Fibroblast of gingiva (primary cell): ENCODE measurements at regions not wholly inside any gene's neighbourhood (a gene's known extent, or its start where the extent isn't known, plus 50 kb on each side); places are given as distances from the start of the nearest gene placed in this dataset.
"Not testable (repeated sequence)": the region's sequence is repeated elsewhere in the genome, so short reads cannot be mapped to it uniquely, and the experiment has no call there.

ENCODE experiments used
- DNase-seq: peaks from one replicate; pipeline ENCODE4 v3.0.0-alpha.2; 2011; ENCODE audit warnings: low read depth

DNA sequence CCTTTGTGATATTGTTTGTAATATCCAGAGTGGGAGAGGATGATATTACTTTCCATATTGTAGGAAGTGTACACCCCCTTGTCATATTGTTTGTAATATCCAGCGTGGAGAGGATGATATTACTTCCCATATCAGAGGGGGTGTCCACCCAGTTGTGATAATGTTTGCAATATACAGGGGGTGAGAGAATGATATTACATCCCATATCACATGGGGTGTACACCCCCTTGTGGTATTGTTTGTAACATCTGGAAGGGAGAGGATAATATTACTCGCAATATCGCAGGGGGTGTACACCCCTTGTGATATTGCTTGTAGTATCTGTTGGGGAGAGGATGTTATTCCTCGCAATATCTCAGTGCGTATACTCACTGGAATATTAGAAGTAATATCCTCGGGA, 61.5 kb downstream of the PRSS23 start:
- DNase-seq: no peak

DNA sequence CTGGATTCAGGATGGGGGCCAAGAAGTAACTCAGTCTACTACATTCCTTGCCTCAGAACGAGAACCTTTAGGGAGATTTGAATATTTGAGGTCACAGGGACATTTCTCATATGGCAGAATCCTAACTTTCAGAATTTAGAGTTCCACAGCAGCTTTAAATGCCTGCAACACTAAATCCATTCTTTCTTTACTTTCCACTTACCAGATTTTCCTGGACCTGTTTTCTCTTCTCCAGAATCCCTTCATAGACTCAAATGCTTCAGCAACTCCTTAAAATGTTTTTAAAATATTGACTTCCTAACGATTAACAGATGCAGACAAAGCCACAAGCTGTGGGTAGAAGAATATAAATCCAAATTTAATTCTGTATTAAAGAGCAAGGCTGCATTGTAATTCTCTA, 63.1 kb downstream of the PRSS23 start:
- DNase-seq: no peak

DNA sequence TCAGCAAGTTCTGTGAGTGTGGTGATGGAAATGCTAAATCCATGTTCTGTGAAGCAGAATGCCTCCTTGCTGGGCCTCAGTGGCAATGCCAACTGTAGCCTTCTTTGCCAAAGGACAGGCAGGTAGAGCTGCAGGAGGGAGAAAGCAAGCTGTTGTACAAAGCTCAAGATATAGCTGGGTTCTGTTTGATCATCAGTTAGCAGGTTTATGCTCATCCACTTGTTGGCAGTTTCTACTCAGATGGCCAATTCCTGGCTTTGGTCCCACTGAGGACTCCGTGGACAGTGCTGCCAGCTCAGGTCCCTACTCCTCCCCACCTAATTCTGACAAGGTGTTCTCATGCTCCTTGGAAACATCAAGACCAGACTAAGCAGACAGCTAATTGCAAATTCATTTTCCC, 65.1 kb downstream of the PRSS23 start:
- DNase-seq: no peak

DNA sequence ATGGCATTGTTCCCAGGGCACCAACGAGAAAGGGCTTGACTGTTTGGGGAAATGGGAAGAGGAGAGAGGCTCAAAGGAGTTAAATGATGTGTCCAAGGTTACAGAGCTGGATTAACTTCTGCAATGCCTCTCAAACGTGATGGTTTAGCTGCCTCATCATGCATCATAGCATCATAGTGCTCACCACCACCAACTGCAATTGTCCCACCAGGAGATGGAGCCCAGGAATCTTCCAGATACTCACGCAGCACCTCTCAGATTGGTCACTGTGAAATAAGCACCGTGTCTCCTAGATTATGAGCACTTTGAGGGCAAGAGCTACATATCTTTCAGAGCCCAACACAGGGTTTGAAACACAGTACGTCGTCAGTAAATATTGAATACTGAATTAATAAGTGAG, 69.2 kb downstream of the PRSS23 start:
- DNase-seq: no peak

DNA sequence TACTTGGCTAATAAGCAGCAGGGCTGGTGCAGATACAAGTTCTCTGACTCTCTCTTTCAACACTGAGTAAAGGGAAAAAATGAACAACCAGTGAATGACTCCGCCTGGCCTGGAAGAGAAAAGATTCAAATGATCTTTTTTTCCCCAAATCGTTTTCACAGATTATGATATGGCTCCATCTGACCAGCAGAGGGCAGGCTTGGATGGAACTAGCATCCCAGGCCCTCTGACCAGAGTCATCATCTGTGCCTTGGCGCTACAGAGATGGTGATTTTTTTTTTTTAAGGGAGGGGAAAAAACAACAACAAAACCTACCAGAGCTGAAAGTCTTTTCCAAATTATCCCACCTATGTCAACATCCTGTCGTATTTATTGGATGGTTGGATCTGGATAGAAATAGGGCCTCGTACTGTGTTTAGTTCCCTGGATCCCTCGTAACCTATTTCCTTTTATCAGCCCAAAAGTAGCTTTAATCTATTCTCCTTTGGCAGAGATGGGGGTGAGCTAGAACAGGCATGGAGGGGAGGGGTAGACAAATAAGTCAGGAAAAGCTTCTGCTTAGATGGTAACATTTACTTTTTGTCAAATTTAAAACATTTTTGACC, 69.7 kb downstream of the PRSS23 start:
- peak; percentile 63 for DNase-seq

DNA sequence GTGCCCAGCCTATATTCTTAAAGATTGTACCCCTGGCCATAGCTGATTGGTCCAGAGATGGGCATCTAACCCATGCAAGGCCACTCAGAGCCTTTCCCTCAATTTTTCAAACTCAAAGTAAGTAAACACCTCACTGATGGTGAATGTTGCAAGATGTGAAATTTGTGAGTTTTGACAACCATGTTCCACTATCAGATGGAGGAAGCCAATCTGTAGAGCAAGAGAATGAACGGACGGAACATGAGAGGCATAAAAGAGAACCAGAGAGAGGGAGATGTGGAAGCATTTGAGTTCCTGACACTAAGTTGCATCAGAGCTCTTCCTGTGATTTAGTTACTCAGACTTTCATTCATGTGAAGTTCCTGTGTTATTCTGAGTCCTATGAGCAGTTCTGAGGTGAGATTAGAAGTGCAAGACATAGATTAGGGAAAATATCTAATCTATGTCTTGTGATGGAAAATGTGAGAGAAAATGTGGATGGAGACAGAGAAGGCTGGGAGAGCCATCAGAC, 73.3 kb downstream of the PRSS23 start:
- DNase-seq: no peak

DNA sequence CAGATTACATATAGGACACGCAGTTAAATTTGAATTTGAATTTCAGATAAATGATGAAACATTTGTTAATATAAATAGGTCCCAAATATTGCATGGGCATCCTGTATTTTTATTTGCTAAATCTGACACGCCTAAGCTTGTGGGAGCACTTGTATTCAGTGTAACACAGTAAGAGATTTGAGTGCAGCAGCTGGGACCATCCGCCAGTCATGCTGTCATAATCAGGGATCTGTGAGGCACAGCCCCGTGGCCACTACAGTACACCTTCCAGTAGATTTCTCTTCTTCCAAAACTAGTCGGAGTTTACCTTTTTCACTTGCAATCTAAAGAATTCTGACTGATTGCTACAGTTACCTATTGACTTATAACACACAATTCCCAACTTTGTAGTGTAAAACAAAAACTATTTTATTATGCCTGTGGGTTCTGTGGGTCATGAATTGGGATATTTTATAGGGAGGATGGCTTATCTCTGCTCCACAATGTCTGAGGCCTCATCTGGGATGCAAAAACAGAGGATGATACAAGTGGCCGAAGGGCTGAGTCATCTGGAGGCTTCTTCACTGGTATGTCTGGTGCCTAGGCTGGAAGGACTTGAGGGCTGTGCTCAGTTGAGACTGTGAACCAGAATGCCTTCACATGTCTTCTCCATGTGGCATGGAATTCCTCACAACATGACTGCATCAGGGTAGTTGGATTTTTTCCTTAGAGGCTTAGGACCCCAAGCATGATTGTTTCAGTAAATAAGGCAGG, 74.1 kb downstream of the PRSS23 start:
- no peak for DNase-seq

DNA sequence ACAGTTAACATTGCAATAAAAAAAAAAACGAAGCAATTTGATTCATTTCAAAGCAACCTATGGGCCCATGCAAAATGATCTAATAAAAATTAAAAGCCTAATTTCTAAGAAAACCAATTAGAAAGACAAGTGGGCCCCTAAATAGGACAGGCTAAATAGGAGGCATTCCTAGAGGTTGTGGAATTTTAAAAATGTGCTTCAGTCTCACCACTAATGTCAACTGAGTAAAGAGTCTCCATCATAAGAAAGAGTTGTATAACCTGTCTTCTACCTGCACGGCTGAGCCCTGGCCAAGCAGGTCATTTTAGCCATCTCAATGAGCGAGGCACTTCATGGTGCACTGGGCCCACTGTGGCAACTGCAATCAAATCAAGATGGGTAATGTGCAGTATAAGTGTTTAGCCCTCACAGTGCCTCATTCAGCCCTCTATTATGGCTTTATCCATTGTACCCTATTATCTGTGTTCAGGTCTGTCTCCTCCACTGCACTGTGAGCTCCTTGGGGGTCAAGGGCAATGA, 76.4 kb downstream of the PRSS23 start:
- no peak for DNase-seq

DNA sequence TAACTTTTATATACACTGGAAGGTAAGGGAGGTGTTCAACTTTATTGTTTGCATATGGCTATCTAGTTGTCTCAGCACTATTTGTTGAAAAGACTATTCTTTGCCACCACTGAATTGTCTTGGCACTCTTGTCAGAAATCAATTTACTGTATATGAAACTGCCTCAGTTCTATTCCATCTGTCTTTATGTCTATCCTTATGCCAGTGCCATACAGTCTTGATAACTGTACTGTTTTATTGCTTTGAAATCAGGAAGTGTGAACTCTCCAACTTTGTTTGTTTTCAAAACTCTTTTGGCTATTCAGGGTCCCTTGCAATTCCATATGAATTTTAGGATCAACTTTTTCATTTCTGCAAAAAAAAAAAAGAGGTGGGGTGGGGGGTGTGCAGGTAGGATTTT, 77.2 kb downstream of the PRSS23 start:
- DNase-seq: no peak

DNA sequence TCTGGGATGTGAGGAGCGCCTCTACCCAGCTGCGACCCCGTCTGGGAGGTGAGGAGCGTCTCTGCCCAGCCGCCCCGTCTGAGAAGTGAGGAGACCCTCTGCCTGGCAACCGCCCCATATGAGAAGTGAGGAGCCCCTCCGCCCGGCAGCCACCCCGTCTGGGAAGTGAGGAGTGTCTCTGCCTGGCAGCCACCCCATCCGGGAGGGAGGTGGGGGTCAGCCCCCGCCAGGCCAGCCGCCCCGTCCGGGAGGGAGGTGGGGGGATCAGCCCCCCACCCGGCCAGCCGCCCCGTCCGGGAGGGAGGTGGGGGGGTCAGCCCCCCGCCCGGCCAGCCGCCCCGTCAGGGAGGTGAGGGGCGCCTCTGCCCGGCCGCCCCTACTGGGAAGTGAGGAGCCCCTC, 76.0 kb downstream of the FZD4 start:
- not testable (repeated sequence) for DNase-seq

DNA sequence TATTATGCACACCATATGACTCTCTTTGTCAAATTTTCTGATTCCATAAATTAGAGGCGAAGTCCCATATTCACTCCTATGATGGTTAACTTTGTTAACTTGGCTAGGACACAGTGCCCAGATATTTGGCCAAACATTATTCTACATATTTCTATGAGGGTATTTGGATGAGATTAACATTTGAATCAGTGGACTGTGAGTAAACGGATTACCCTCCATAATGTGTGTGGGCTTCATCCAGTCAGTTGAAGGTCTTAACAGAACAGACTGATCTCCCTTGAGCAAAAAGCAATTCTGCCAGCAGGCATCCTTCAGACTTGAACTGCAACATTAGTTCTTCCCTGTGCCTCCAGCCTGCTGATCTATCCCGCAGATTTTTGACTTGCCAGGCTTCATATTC, 69.9 kb downstream of the FZD4 start:
- DNase-seq: no peak

DNA sequence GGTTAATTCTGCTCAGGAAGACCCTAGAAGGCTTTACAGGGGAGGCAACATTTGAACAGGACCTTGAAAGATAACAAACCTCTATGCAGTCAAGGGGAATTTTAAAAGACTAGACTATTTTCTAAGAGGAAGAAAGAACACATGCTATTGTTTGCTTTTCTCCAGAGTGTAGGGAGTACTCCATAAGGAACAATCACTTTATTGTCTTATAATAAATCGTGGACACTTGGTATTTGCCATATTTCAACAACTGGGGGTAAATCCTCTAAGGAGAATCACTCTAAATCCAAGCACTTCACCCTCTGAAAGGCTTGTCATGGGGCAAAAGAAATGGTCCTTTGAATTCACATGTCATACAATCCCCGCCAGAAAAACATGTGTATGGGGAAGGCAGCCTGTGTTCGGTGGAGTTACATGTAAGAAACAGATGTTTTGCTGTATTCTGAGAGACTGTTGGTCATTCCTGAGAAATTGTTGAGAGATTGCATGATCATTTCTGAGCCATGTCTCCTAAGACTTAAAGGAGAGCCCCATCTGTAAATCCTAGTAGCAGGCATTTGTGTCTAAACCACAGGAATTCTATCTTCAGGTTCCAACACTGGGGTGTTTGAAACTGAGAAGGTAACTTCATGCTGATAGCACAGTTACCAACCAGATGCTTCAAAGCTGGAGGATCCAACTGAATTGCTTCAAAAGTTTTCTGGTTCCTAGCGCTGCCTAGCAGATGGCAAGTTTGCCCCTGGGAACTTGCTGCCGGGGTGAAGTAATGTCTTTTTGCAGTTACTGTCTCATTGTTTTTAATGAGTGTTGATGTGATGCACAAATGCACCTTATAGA, 66.8 kb downstream of the FZD4 start:
- peak; percentile 69 for DNase-seq

DNA sequence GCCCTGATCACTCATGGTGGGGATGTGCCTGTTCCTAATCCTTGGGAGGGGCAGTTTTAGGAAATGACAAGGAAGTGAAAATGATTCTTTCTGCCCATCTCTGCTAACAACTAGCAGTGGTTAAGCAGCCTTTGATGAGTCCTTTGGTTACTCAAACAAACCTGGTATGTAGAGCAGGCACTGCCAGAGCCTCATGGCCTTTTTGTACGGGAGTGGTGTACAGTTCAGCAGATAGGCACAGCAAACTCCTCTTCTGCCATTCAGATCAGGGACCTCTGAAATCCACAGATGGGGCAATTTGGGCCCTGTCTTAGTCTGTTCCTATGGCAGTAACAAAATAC, 66.2 kb downstream of the FZD4 start:
- no peak for DNase-seq

DNA sequence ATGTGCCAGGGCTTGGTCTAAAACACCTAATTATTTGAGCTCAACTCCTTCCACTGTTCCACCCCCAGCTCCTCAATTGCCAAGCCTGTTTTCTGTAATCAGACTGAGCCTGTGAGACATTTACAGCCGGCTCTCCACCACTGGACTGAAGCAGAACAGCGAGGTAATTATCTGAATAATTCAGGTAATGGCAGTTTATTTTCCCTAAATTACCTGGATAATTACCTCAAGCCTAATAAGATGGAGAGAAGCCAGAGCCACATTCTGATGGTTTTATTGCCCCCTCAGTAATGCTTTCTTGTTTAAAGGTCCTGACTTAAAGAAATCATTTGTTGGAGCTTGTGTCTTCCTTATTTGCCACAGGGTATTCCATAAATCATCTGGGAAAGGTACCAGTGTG, 64.2 kb downstream of the FZD4 start:
- DNase-seq: no peak

DNA sequence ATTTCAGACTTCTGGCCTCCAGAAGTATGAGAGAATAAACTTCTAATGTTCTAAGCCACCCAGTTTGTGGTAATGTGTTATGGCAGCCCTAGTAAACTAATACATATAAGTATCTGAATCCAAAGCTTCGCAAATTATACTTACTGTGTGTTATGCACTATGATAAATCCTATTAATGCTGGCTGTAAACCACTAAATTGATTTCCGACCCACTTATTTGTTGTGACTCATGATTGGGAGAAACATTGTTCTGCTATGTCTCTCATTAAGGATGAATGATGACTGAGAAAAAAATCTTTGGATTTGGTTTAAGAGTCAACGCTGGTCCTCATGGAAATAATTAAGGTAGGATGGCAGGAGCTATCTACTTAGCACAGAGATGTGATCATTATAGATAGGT, 62.0 kb downstream of the FZD4 start:
- no peak for DNase-seq
